K562 (cell line): ENCODE measurements at regions not wholly inside any gene's neighbourhood (a gene's known extent, or its start where the extent isn't known, plus 50 kb on each side); places are given as distances from the start of the nearest gene placed in this dataset.

Source experiments
- C11orf30 ChIP-seq: fragments of 450-650 bp; IDR thresholded peaks from 2 replicates; pipeline ENCODE4 v1.6.1; 2016; ENCODE audit warnings: low read depth, mild to moderate bottlenecking
- CUX1 ChIP-seq: fragments of 200-800 bp; sonication (Bioruptor generic); IDR thresholded peaks from 2 replicates; pipeline ENCODE4 v1.6.1; 2016; ENCODE audit warnings: missing genetic modification characterization, missing compliant biosample characterization
- ERF ChIP-seq: fragments of 450-650 bp; formaldehyde crosslinking; IDR thresholded peaks from 2 replicates; pipeline ENCODE4 v1.4.0; 2020; ENCODE audit warnings: mild to moderate bottlenecking, mixed read lengths
- FOXP4 ChIP-seq: sonication (generic); formaldehyde crosslinking; IDR thresholded peaks from 2 replicates; pipeline ENCODE4 v1.8.0; 2022; ENCODE audit warnings: mild to moderate bottlenecking, missing genetic modification reagents, borderline replicate concordance
- MYNN ChIP-seq, 2 experiments: sonication (generic); formaldehyde crosslinking in 1 of 2; IDR thresholded peaks; 2 replicates each; pipeline versions ENCODE4 v1.5.0 to v1.6.1; 2016 to 2020; ENCODE audit warnings: antibody characterized with exemption in 1 of 2, missing genetic modification reagents in 1 of 2
- RAD51 ChIP-seq: fragments of 450-650 bp; IDR thresholded peaks from 2 replicates; pipeline ENCODE4 v1.7.1; 2016; ENCODE audit warnings: low read depth, mild to moderate bottlenecking, borderline replicate concordance
- SP1 ChIP-seq: sonication (generic); formaldehyde crosslinking; IDR thresholded peaks from 2 replicates; pipeline ENCODE4 v1.8.1; 2022; ENCODE audit warnings: mild to moderate bottlenecking, missing genetic modification reagents
- TRIM25 ChIP-seq: fragments of 450-650 bp; IDR thresholded peaks from 2 replicates; pipeline ENCODE4 v1.7.0; 2016; ENCODE audit warnings: borderline replicate concordance
- ZNF407 ChIP-seq: fragments of 450-650 bp; IDR thresholded peaks from 2 replicates; pipeline ENCODE4 v1.6.1; 2016; ENCODE audit warnings: low read depth

GRCh38 chr16:86664522-86665318 is 86.4 kb downstream of the FOXL1 start (continued):
- TF ChIP-seq FOXP4 = no peak
- TF ChIP-seq SP1 (CRISPR knock-in tag) = no peak
- TF ChIP-seq CUX1 (CRISPR knock-in tag) = no peak
- no peak for TF ChIP-seq RAD51
- TF ChIP-seq ZNF407 = no peak
- TF ChIP-seq MYNN (IDR thresholded peaks at IDR 0.05) = peak; percentile 68; the same call in 1 of the 2 replicates
- no peak for TF ChIP-seq MYNN (CRISPR knock-in tag; IDR thresholded peaks at IDR 0.05)
- TF ChIP-seq ERF = no peak
- peak; percentile 73; the same call in 1 of the 2 replicates for TF ChIP-seq C11orf30
- TF ChIP-seq TRIM25 = no peak
